CD14-positive monocyte (primary cell): ENCODE measurements at regions not wholly inside any gene's neighbourhood (a gene's known extent, or its start where the extent isn't known, plus 50 kb on each side); places are given as distances from the start of the nearest gene placed in this dataset.

Source experiments
- DNase-seq, 3 donors: peaks; one replicate each; pipeline ENCODE4 v3.0.0-alpha.2; 2011 to 2022
- H2AFZ ChIP-seq: 2 replicates; pipeline ENCODE4 v1.6.0; 2012; ENCODE audit warnings: mild to moderate bottlenecking, low read depth, low read length, inconsistent platforms; ENCODE audit not compliant: insufficient read depth, poor library complexity, severe bottlenecking
- H3K27ac ChIP-seq, 2 donors: 1 replicate in 1 of 2; 2 replicates in 1 of 2; pipeline ENCODE4 v1.5.1; 2012 to 2013; ENCODE audit warnings: low read length in 2 of 2, control low read depth in 1 of 2, inconsistent platforms in 1 of 2, low read depth in 1 of 2, mild to moderate bottlenecking in 1 of 2
- H3K27me3 ChIP-seq, 2 donors: one replicate each; pipeline versions ENCODE4 v1.6.0 to v1.6.1; 2011 to 2013; ENCODE audit warnings: low read length in 2 of 2; ENCODE audit not compliant: control insufficient read depth in 2 of 2, insufficient read depth in 2 of 2
- H3K36me3 ChIP-seq, 2 donors: replicated peaks in 1 of 2; 1 replicate in 1 of 2; 2 replicates in 1 of 2; pipeline versions ENCODE4 v1.5.1 to v1.6.1; 2012 to 2013; ENCODE audit warnings: low read length in 2 of 2, control low read depth in 1 of 2, inconsistent platforms in 1 of 2, mild to moderate bottlenecking in 1 of 2; ENCODE audit not compliant: insufficient read depth in 2 of 2, control insufficient read depth in 1 of 2
- H3K4me1 ChIP-seq, 2 donors: 1 replicate in 1 of 2; 2 replicates in 1 of 2; pipeline versions ENCODE4 v1.5.1 to v1.6.1; 2012 to 2013; ENCODE audit warnings: low read length in 2 of 2, control low read depth in 1 of 2, inconsistent platforms in 1 of 2, mild to moderate bottlenecking in 1 of 2, moderate library complexity in 1 of 2; ENCODE audit not compliant: insufficient read depth in 2 of 2, control insufficient read depth in 1 of 2
- H3K4me2 ChIP-seq: replicated peaks from 2 replicates; pipeline ENCODE3; 2012; ENCODE audit warnings: low read length, moderate library complexity, mild to moderate bottlenecking; ENCODE audit not compliant: poor library complexity, severe bottlenecking; ENCODE audit errors: extremely low read depth
- H3K4me3 ChIP-seq, 3 experiments: fragments of 200-600 bp in 1 of 3; sonication (generic) in 1 of 3; replicated peaks in 1 of 3; 1 replicate in 2 of 3; 2 replicates in 1 of 3; pipeline ENCODE4 v1.5.1; 2011 to 2013; ENCODE audit warnings: low read length in 3 of 3, mild to moderate bottlenecking in 3 of 3, control low read depth in 2 of 3, low read depth in 2 of 3, inconsistent platforms in 1 of 3, moderate library complexity in 1 of 3
- H3K79me2 ChIP-seq: 2 replicates; pipeline ENCODE4 v1.6.0; 2012; ENCODE audit warnings: mild to moderate bottlenecking, control low read depth, inconsistent platforms, low read length, moderate library complexity; ENCODE audit not compliant: insufficient read depth
- H3K9ac ChIP-seq: 2 replicates; pipeline ENCODE4 v1.6.0; 2017; ENCODE audit warnings: low read length, mild to moderate bottlenecking; ENCODE audit not compliant: insufficient read depth, poor library complexity, severe bottlenecking
- H3K9me3 ChIP-seq, 2 donors: replicated peaks in 1 of 2; 1 replicate in 1 of 2; 2 replicates in 1 of 2; pipeline versions ENCODE4 v1.5.1 to v1.6.1; 2012 to 2013; ENCODE audit warnings: low read length in 2 of 2, control low read depth in 1 of 2; ENCODE audit not compliant: control insufficient read depth in 1 of 2, insufficient read depth in 1 of 2
- H4K20me1 ChIP-seq: 2 replicates; pipeline ENCODE4 v1.6.0; 2012; ENCODE audit warnings: mild to moderate bottlenecking, low read length, control low read depth, moderate library complexity; ENCODE audit not compliant: insufficient read depth
- H3K27ac Mint-ChIP-seq, 7 donors: one replicate each; pipeline ENCODE4 v1.8.0; 2020; ENCODE audit warnings: mild to moderate bottlenecking in 7 of 7, mixed read lengths in 7 of 7, moderate library complexity in 6 of 7, inconsistent platforms in 2 of 7
- H3K27me3 Mint-ChIP-seq, 3 donors: one replicate each; pipeline ENCODE4 v1.8.0; 2021 to 2022; ENCODE audit warnings: low read depth in 3 of 3, mild to moderate bottlenecking in 3 of 3, mixed read lengths in 3 of 3, moderate library complexity in 3 of 3, inconsistent platforms in 1 of 3
- H3K36me3 Mint-ChIP-seq, 2 donors: one replicate each; pipeline ENCODE4 v1.8.0; 2020; ENCODE audit warnings: mixed read lengths in 2 of 2, inconsistent platforms in 1 of 2, mild to moderate bottlenecking in 1 of 2
- H3K4me1 Mint-ChIP-seq: one replicate; pipeline ENCODE4 v1.8.0; 2020; ENCODE audit warnings: mild to moderate bottlenecking, mixed read lengths
- H3K4me3 Mint-ChIP-seq, 2 donors: one replicate each; pipeline ENCODE4 v1.8.0; 2020; ENCODE audit warnings: mild to moderate bottlenecking in 2 of 2, mixed read lengths in 2 of 2, moderate library complexity in 1 of 2
- H3K9me3 Mint-ChIP-seq, 7 donors: one replicate each; pipeline ENCODE4 v1.8.0; 2020 to 2022; ENCODE audit warnings: mixed read lengths in 7 of 7, mild to moderate bottlenecking in 6 of 7, moderate library complexity in 6 of 7, inconsistent platforms in 2 of 7
- CTCF ChIP-seq: fragments of 200-600 bp; IDR thresholded peaks from one replicate; pipeline ENCODE4 v1.8.0; 2022; ENCODE audit warnings: antibody characterized with exemption, mild to moderate bottlenecking
- WGBS: methylation state at CpG from one replicate; pipeline ENCODE4 v1.1.5; 2013; ENCODE audit warnings: missing lambda C conversion rate; ENCODE audit not compliant: insufficient coverage; 5-methylcytosine and 5-hydroxymethylcytosine counted together
- intact Hi-C, 2 donors: fragments of 100-400 bp; cut with micrococcal nuclease; formaldehyde crosslinking; loops; one replicate each; pipeline versions ENCODE4 v1.15.0 to v1.15.1; 2023

DNA sequence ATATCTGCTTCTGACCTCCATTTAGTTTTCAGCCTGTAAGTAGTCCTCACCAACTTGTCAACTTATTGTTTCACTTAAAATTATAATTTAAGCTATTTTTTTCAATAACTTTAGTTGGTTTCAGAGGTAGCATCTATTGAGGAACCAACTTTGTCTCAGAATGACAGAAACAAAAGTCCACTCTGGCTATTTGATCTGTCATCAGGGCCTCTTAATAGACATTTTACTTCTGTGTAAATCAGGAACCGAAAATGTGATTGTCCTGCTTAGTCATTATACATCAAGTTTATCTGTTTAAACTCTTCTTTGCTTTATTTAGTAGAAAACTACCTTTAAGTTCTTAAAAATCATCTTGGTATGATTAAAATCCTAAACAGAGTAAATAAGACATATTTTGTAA lies 820.8 kb upstream of the EDIL3 start:
- no CpG with 5 or more reads among the region's 1 CpG for WGBS
- Mint-ChIP-seq H3K4me3 (no peak overlapping the region), H3K9me3 (peaks cover 4 to 15% (median 12%) of the 10 kb centered on the region in 7 donors), H3K36me3 (no peaks in the 10 kb centered on the region), H3K4me1 (no peaks in the 10 kb centered on the region), H3K27me3 (no peaks in the 10 kb centered on the region), H3K27ac (no peak overlapping the region)
- H3K4me3 ChIP-seq: no peak overlapping the region
- DNase-seq: no peak
- no peaks in the 10 kb centered on the region for H3K79me2 ChIP-seq
- H3K4me1 ChIP-seq: no peaks in the 10 kb centered on the region
- H3K27me3 ChIP-seq: no peaks in the 10 kb centered on the region
- H4K20me1 ChIP-seq: no peaks in the 10 kb centered on the region
- H2AFZ ChIP-seq: no peak overlapping the region
- H3K36me3 ChIP-seq: no peaks in the 10 kb centered on the region
- H3K4me2 ChIP-seq: no peak overlapping the region
- no peak for TF ChIP-seq CTCF
- H3K9me3 ChIP-seq: peaks cover 14 to 18% of the 10 kb centered on the region in 2 donors
- no peak overlapping the region for H3K27ac ChIP-seq
- H3K9ac ChIP-seq: no peak overlapping the region
- intact Hi-C loops: no loop called here

- Histone ChIP-seq H3K79me2 (no peaks in the 10 kb centered on the region), H3K4me3 (no peak overlapping the region), H3K27ac (no peak overlapping the region), H2AFZ (no peak overlapping the region), H3K36me3 (no peaks in the 10 kb centered on the region), H4K20me1 (no peaks in the 10 kb centered on the region), H3K4me2 (no peak overlapping the region), H3K9me3 (no peaks in the 10 kb centered on the region), H3K4me1 (no peaks in the 10 kb centered on the region), H3K9ac (no peak overlapping the region), H3K27me3 (no peaks in the 10 kb centered on the region)
- DNase-seq: no peak
- WGBS: no CpG with 5 or more reads among the region's 1 CpG
- intact Hi-C loops: no loop called here
- TF ChIP-seq CTCF: no peak
- no peaks in the 10 kb centered on the region for H3K4me1 Mint-ChIP-seq
- no peaks in the 10 kb centered on the region for H3K36me3 Mint-ChIP-seq
- no peak overlapping the region for H3K4me3 Mint-ChIP-seq
- peaks cover 0 to 2% (median 0%) of the 10 kb centered on the region in 3 donors for H3K27me3 Mint-ChIP-seq
- H3K9me3 Mint-ChIP-seq: peaks cover 0 to 8% (median 3%) of the 10 kb centered on the region in 7 donors
- H3K27ac Mint-ChIP-seq: no peak overlapping the region
Measured at GRCh38 chr5:85225388-85225787, 840.7 kb upstream of the EDIL3 start.
